NCI-H1436 (cell line): ENCODE measurements at regions not wholly inside any gene's neighbourhood (a gene's known extent, or its start where the extent isn't known, plus 50 kb on each side); places are given as distances from the start of the nearest gene placed in this dataset.

ENCODE experiments used
- DNase-seq: peaks from one replicate; lab custom pipeline; 2025; lab: John Stamatoyannopoulos, UW

- DNase-seq = no peak
Observed at GRCh38 chr12:78697817-78698415, 166.7 kb upstream of the SYT1 start.

DNA sequence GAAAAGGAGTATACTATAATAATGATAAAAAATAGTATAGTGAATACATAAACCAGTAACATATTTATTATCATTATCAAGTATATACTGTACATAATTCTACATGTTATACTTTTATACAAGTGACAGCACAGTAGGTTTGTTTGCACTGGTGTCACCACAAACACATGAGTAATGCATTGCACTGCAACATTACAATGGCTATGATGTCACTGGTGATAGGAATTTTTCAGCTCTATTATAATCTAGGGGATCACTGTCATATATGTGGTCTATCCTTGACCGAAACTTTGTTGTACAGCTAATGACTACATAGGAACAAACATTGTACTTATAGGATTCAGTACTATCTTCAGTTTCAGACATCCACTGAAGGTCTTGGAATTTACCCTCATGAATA is 165.8 kb upstream of the SYT1 start:
- DNase-seq = no peak

- no peak for DNase-seq
Observed at GRCh38 chr12:78700565-78700964, 164.0 kb upstream of the SYT1 start.

DNA sequence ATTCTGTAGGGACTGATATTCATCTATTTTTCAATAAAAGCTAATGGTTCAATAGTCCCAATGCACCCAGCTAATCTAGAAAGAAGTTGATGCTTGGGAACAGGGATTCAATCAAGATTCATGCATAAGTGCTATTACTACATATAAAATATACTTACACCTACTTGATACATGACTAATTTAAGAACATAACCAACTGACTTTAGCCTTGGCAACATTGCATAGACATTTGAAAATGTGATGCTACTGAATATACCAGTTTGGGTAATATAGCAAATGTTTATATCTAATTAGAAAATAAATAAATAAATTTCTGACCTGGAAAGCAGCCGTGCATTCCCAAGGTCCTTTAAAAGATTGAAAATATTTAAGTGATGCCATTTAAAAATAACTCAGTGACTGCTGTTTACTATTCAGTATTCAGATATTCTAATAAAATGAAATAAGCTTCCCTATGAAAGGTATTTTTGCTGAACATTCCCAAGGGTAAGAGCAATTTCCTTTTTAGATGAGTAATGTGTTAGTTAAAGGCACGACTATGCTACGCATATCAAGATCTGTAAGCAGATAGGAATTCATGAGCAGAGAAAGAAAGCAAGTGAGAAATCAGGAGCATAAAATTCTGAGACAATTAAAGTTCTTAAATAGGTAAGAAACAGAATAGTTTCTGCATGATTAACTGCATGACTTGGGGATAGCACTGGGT is 160.6 kb upstream of the SYT1 start:
- no peak for DNase-seq

GRCh38 chr12:78711954-78712353 is 152.6 kb upstream of the SYT1 start:
- DNase-seq = no peak

DNA sequence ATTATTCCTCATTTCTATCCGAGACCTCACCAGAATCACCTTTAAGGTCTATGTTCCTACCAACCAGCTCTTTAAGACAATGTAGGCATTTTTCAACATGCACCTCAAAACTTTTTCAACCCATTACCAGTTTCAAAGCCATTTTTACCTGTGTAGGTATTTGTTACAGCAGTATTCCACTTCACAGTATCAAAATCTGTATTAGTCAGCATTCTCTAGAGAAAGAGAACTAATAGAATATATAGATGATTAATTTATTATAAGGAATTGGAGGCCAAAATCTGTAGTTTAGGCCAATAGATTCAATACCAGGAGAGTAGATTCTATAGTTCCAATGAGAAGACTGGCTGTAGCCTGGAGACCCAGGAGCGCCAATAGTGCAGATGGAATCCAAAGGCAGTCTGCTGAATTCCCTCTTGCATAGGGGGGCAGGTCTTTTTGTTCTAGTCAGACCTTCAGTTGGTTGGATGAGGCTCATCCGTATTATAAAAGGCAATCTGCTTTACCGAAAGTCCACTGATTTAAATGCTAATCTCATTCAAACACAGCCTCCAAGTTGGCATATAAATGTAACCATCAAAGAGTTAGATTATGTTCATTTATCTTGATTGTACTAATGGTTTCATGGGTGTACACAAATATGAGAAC is 151.6 kb upstream of the SYT1 start:
- no peak for DNase-seq

DNA sequence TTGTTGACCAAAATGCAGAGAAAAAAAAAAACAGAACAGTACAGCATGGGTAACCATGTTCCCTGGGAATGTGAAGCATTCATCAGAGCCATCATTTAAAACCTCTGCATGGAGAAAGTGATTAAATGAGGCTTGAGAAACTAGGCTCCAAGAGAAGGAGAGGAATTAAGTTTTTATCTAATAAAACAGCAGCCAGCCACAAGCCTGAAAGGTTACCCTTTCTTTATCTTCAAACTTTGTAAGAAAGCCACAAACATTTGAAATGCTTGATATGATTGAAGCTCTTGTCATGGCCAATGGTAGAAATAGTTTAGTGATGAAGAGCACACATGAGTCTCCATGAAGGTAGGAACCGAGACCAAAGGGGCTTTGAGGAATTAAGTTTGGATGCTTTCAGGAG is 144.9 kb upstream of the SYT1 start:
- DNase-seq = no peak

DNA sequence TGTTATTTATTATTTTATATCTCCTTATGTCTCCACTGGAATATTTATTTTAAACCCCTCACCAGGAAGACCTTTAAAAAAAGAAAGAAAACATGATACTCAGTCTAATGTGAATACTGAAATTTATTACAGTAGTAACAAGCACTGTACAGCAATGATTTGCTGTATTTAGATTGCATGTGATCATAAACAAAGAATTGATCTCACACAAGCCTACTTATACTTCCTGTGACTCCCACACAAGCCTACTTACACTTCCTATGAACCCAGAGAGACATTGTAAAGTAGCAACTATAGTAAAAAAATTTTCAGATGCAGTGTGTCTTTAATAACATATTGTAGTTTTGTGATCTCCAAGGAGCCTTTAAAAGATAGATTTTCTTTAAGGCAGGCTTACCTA is 142.7 kb upstream of the SYT1 start:
- no peak for DNase-seq

- no peak for DNase-seq
Observed at GRCh38 chr12:78725033-78725432, 139.5 kb upstream of the SYT1 start.

DNA sequence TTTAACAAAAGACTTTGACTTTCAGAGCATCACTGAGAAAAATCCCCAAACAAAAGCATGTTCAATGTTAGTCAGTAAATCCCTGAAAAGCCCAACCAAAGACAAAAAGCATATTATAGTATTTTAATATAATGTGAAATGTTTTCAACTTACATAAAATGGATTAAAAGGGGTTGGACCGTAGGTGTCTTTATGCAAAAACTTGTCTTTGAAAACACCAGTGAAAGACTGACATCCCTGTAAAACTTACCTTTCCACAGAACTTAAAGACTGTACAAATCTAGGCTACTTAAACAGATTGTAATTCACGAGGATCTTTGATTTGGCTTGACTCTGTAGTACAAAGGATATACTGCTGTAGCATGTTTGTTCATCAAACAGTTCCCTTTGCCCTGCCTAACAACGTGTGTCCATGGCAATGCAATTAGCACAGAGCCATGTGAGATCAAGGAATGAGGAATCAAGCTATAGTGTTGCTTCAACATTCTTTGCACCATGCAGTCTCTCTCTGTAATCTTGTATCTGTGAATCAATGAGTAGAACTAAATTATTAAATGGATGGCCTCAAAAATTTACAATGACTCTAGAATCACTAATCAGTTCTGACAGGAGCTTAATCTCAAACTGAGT is 138.5 kb upstream of the SYT1 start:
- DNase-seq = peak; percentile 31

- DNase-seq = no peak
Observed at GRCh38 chr12:78726854-78727253, 137.7 kb upstream of the SYT1 start.

DNA sequence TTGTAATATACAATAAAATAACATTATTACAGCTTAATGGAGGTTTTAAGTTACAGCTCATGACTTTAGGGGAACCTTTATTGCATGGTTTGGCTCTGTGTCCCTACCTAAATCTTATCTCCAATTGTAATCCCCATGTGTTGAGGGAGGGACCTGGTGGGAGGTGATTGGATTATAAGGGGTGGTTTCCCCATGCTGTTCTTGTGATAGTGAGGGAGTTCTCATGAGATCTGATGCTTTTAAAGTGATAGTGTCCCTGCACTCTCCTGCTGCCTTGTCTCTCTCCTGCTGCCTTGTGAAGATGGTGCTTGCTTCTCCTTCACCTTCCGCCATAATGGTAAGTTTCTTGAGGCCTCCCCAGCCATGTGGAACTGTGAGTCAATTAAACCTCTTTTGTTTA is 132.1 kb upstream of the SYT1 start:
- DNase-seq = no peak

- DNase-seq = no peak
Observed at GRCh38 chr12:78739653-78740052, 124.9 kb upstream of the SYT1 start.

GRCh38 chr12:78746001-78746400 is 118.6 kb upstream of the SYT1 start:
- peak; percentile 31 for DNase-seq

DNA sequence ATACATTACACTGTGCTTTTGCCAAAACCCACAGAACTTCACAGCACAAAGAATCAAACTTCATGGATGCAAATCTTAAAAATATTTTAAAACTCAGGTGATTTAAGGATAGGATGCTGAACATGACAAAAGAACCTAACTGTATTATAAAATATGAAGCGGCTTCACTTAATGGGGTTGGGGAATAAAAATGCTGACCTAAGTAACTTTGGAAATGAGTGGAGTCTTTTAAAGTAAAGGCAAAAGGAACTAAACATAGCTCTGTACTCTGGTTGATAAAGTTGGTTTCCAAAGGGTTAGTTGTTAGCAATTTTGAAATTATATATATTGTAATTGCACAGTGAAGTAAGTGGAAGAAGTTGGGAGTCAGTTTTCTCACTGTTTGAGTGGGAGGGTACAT is 111.5 kb upstream of the SYT1 start:
- no peak for DNase-seq

DNA sequence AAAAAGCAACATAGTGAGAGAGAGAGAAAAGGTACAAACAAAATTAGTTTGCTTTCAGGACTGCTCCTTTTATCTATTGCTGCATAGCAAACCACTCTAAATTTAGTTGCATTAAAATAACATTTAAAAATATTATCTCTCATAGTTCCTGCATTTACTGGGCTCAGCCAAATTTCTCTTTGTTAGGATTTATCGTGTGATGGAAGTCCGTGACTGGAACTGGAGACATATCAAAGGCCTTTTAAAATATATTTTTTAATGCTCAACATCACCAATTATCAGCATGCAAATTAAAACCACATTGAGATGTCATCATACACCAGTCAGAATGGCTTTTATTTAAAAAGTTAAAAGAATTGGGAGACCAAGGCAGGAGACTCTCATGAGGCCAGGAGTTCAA is 107.6 kb upstream of the SYT1 start:
- no peak for DNase-seq

GRCh38 chr12:78759367-78759766 is 105.2 kb upstream of the SYT1 start:
- no peak for DNase-seq

- no peak for DNase-seq
Observed at GRCh38 chr12:78760906-78761305, 103.7 kb upstream of the SYT1 start.

DNA sequence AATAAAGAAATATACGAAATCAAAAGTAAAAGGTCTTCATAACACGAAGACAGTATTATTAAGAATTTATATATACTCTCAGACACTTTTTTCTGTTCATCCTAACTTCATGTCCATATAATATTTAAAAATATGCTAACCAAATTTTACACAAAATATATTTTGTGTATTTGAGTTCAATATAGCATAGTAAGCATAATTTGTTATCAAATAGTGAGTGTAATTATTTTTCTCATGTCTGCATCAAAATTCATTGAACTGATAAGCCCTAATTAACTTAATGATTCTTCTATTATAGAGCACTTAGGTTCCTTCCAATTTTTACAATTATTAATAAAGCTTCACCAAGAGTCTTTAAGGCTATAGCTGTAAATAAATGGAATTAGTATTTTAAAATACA is 99.7 kb upstream of the SYT1 start:
- DNase-seq = no peak

DNA sequence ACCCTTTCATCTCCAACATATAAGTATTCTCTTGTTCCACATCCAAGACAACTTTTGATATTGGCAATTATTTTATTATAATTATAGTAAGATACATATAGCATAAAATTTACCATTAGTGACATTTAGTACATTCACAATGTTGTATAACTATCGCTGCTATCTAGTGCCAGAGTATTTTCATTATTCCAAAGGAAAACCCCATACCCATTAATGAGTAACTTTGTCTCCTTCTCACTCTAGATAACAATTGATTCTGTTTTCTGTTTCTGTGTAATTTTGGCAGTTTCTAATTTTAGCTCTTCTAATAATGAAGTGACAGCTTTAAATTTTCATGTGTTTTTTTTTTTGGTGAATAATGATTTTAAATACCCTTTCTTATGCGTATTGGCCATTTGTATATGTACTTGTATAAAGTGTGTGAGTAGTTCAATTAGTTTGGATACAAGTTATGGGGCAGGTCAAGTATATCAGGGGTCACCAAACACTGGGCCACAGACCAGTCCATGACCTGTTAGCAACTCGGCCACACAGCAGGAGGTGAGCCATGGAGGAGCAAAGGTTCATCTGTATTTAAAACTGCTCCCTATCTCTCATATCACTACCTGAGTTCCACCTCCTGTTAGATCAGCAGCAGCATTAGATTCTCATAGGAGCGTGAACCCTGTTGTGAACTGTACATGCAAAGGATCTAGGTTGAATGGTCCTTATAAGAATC is 97.2 kb upstream of the SYT1 start:
- no peak for DNase-seq

GRCh38 chr12:78778339-78778738 is 86.2 kb upstream of the SYT1 start:
- no peak for DNase-seq

GRCh38 chr12:78787576-78787975 is 77.0 kb upstream of the SYT1 start:
- no peak for DNase-seq

GRCh38 chr12:78790148-78790547 is 74.4 kb upstream of the SYT1 start:
- no peak for DNase-seq
